Heart right ventricle (tissue), 16 donors: ENCODE measurements at regions not wholly inside any gene's neighbourhood (a gene's known extent, or its start where the extent isn't known, plus 50 kb on each side); places are given as distances from the start of the nearest gene placed in this dataset.

Source experiments
- ATAC-seq, 8 donors: fragments of 200-7000 bp; cut with Tn5 transposase; one replicate each; pipeline ENCODE4 v1.9.1; 2020; ENCODE audit warnings: mild to moderate bottlenecking in 8 of 8, moderate library complexity in 8 of 8, moderate number of reproducible peaks in 1 of 8
- DNase-seq, 2 donors: peaks; one replicate each; pipeline ENCODE4 v3.0.0-alpha.2; 2020
- H3K27ac ChIP-seq, 10 donors: fragments of 200-600 bp; sonication (generic) in 2 of 10; one replicate each; pipeline versions ENCODE4 v1.5.0 to v1.8.0; 2020 to 2022; ENCODE audit warnings: mild to moderate bottlenecking in 3 of 10
- H3K27me3 ChIP-seq, 7 donors: fragments of 200-600 bp; one replicate each; pipeline ENCODE4 v1.8.0; 2021 to 2022; ENCODE audit warnings: mild to moderate bottlenecking in 2 of 7
- H3K36me3 ChIP-seq, 9 donors: fragments of 200-600 bp; sonication (generic) in 1 of 9; one replicate each; pipeline versions ENCODE4 v1.5.0 to v1.8.0; 2020 to 2022; ENCODE audit warnings: mild to moderate bottlenecking in 2 of 9
- H3K4me1 ChIP-seq, 9 donors: fragments of 200-600 bp; sonication (generic) in 1 of 9; one replicate each; pipeline versions ENCODE4 v1.5.0 to v1.8.0; 2020 to 2022; ENCODE audit warnings: mild to moderate bottlenecking in 4 of 9
- H3K4me3 ChIP-seq, 10 donors: fragments of 200-600 bp; sonication (generic) in 2 of 10; one replicate each; pipeline versions ENCODE4 v1.5.0 to v1.8.0; 2020 to 2022; ENCODE audit warnings: mild to moderate bottlenecking in 7 of 10, moderate library complexity in 2 of 10
- H3K9me3 ChIP-seq, 11 donors: fragments of 200-600 bp in 10 of 11; sonication (generic) in 2 of 11; one replicate each; pipeline versions ENCODE4 v1.5.0 to v1.8.0; 2013 to 2022; ENCODE audit warnings: mild to moderate bottlenecking in 2 of 11, control low read depth in 1 of 11, moderate library complexity in 1 of 11
- WGBS, 2 donors: extraction: QIAGEN DNeasy Blood & Tissue Kit; methylation state at CpG; one replicate each; pipeline ENCODE4 v1.1.7; 2013; ENCODE audit warnings: inconsistent platforms in 1 of 2; 5-methylcytosine and 5-hydroxymethylcytosine counted together
- intact Hi-C, 10 donors: fragments of 100-400 bp; cut with DNase I; formaldehyde crosslinking; loops; one replicate each; pipeline versions ENCODE4 v1.11.1 to v1.14.2; 2022
- TF ChIP-seq, protein P1 (sequence below), 9 donors: fragments of 200-600 bp; sonication (generic) in 2 of 9; IDR thresholded peaks; one replicate each; pipeline versions ENCODE4 v1.5.0 to v1.8.0; 2021 to 2022; ENCODE audit warnings: antibody characterized with exemption in 9 of 9, mild to moderate bottlenecking in 5 of 9, moderate library complexity in 1 of 9
- donor health status: Arrhythmogenic right ventricular cardiomyopathy.
- donor health status: ischemic (EF 13 %, LVEDD 7.1; RV severe dilation, severe dysfunction).
- donor health status: healthy with polysubstance abuse.
- donor health status: DM: no; HTN: yes; CAD: no.
- donor health status: DM: no; HTN: no; CAD: no.
- donor health status: ischemic (EF 25% LVEDD 6.9; RV normal size, moderate dysfunction).
- donor health status: ischemic (EF 25% LVEDD 5.7; RV mildly dilated, moderate dysfunction).
- donor health status: healthy.
- donor health status: DM: yes; HTN: yes; CAD: no.
- donor health status: Ischemic cardiomyopathy.
- donor health status: ischemic (EF 35%, LVEDD 5.7; RV mildly dilated, moderate dysfunction).
- donor health status: nonischemic (EF 11% LVEDD 7.7; RV severe dilation, severe dysfunction).
- donor health status: DM: yes; HTN: yes; CAD: no.
- donor health status: PGD.
- donor health status: ischemic (EF 29% LVEDD 5.4; RV normal size, mild dysfunction).
- donor health status: nonischemic (EF 23%, LVEDD 6.1; RV moderate dilation, normal function).

DNA sequence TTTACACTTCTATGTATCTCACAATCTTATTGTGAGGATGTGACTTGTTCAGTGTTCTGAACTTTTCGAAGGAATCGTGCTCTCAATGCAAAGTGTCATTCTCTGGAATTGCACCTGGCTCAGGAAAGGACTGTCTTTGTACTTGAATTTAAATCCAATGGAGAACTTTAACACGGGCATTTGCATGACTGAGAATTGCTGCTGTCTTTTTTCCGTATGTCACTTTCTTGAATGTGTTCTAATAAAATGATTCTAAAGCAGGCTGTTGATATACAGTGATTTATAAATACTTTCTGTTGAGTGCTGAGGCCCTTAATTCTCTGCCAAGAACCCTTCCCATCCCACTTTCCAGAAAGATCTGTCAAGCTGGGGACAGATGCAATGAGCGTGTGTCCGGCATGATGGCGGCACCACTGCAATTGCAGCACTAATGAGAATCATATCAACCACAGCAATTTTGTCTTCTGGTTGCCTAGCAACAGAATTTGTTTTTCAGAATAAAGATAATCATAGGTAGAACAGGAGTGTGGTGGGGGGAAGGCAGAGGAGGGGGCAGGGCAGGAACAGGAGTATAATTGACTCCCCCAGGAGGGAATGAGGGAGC, 210.6 kb upstream of the UMPS start:
- no peaks in the 10 kb centered on the region for H3K27me3 ChIP-seq
- TF ChIP-seq, protein P1, sequence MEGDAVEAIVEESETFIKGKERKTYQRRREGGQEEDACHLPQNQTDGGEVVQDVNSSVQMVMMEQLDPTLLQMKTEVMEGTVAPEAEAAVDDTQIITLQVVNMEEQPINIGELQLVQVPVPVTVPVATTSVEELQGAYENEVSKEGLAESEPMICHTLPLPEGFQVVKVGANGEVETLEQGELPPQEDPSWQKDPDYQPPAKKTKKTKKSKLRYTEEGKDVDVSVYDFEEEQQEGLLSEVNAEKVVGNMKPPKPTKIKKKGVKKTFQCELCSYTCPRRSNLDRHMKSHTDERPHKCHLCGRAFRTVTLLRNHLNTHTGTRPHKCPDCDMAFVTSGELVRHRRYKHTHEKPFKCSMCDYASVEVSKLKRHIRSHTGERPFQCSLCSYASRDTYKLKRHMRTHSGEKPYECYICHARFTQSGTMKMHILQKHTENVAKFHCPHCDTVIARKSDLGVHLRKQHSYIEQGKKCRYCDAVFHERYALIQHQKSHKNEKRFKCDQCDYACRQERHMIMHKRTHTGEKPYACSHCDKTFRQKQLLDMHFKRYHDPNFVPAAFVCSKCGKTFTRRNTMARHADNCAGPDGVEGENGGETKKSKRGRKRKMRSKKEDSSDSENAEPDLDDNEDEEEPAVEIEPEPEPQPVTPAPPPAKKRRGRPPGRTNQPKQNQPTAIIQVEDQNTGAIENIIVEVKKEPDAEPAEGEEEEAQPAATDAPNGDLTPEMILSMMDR (IDR thresholded peaks at IDR 0.05), result no peak
- H3K4me3 ChIP-seq, result no peak overlapping the region
- intact Hi-C loops, result no loop called here
- DNase-seq (no peak), ATAC-seq (no peak)
- peaks cover 0 to under 1% (median 0%) of the 10 kb centered on the region in 11 donors for H3K9me3 ChIP-seq
- H3K4me1 ChIP-seq, result no peaks in the 10 kb centered on the region
- WGBS, 2 donors, result 95 to 97% methylated on average over 7 of the region's 7 CpGs
- H3K27ac ChIP-seq, result no peak overlapping the region
- H3K36me3 ChIP-seq, result peaks cover 0 to 9% (median 0%) of the 10 kb centered on the region in 9 donors

DNA sequence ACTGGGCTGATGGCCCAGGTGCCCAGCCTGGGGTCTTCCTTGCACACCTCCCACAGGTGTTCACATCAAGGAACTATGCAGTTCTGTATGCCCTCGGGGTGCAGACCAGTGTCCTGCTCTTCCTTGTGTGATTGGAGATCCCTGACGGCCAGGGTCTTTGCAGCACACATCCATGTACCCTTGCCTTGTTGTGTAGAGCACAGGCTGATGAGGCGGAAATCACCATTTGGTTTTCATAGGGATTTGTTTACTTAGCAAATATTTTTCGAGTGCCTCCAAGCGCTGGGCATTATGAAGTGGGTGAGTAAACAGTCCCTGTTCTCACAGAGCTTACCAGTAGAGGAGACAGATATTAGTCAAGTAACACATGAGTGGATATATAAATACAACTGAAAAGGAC, 209.3 kb upstream of the UMPS start:
- 79 to 81% methylated on average over 5 of the region's 5 CpGs for WGBS, 2 donors
- no peak overlapping the region for H3K4me3 ChIP-seq
- DNase-seq, result no peak
- H3K27ac ChIP-seq, result no peak overlapping the region
- ATAC-seq, result no peak
- no peaks in the 10 kb centered on the region for H3K27me3 ChIP-seq
- TF ChIP-seq, protein P1 (IDR thresholded peaks at IDR 0.05), result no peak
- H3K4me1 ChIP-seq, result no peaks in the 10 kb centered on the region
- intact Hi-C loops, result no loop called here
- peaks cover 0 to 5% (median 0%) of the 10 kb centered on the region in 9 donors for H3K36me3 ChIP-seq
- peaks cover 0 to 7% (median 0%) of the 10 kb centered on the region in 11 donors for H3K9me3 ChIP-seq

DNA sequence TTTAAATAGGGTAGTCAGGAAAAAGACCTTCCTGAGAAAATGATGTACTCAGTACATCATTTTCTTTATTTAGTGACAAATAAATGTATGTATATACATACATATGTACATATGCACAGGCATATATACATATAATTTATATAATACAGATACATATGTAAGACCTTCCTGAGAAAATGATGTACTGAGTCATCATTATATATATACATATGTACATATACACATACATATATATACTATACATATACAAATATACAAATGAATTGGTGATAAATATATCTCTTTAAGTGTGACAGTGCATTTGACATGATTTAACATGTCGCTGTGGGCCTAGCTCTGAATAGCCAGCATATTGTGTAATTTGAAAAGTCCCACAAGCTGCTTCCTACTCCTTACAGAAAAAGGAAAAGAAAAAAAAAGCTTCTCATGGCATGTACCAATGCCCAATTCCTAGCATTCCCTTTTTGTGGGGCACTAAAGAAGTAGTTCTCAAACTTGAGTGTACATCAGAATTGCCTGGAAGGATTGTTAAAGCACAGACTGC, 208.1 kb upstream of the UMPS start:
- intact Hi-C loops, result no loop called here
- Histone ChIP-seq H3K36me3 (peaks cover 0 to 5% (median 0%) of the 10 kb centered on the region in 9 donors), H3K9me3 (peaks cover 0 to 7% (median 0%) of the 10 kb centered on the region in 11 donors), H3K27me3 (no peaks in the 10 kb centered on the region), H3K4me3 (no peak overlapping the region), H3K4me1 (no peaks in the 10 kb centered on the region), H3K27ac (no peak overlapping the region)
- TF ChIP-seq, protein P1 (IDR thresholded peaks at IDR 0.05), result no peak
- ATAC-seq, result no peak
- WGBS, 2 donors, result 97 to 100% methylated on average over 1 of the region's 1 CpG
- no peak for DNase-seq

DNA sequence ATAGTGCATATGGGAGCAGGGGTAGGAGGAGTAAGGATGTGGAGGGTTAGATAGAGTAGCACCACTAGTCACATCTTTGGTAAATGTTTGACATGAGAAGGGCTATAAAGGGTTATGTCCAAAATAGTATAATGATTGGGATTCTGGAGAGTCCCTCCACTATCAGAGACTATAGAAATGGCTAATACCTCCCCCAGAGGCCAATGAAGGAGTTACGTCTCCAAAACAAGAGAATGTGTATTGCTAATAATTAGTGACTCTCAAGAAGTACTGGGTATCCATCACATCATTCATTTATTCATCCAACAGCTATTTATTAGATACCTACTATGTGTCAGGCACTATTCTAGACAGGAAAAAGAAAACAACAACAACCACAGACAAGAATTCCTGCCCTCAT, 203.7 kb upstream of the UMPS start:
- WGBS, 2 donors, result 98 to 100% methylated on average over 1 of the region's 1 CpG
- Histone ChIP-seq H3K36me3 (peaks cover 0 to 2% (median 0%) of the 10 kb centered on the region in 9 donors), H3K4me3 (no peak overlapping the region), H3K9me3 (peaks cover 0 to 7% (median 0%) of the 10 kb centered on the region in 11 donors), H3K27me3 (no peaks in the 10 kb centered on the region), H3K4me1 (no peaks in the 10 kb centered on the region), H3K27ac (no peak overlapping the region)
- intact Hi-C loops, result no loop called here
- TF ChIP-seq, protein P1 (IDR thresholded peaks at IDR 0.05), result no peak
- no peak for DNase-seq
- no peak for ATAC-seq
